NB4 (cell line): ENCODE measurements at regions not wholly inside any gene's neighbourhood (a gene's known extent, or its start where the extent isn't known, plus 50 kb on each side); places are given as distances from the start of the nearest gene placed in this dataset.

Experiments used
- DNase-seq: peaks from one replicate; pipeline ENCODE4 v3.0.0; 2010; ENCODE audit warnings: low read depth
- H3K4me3 ChIP-seq: one replicate; pipeline ENCODE4 v1.5.1; 2011; ENCODE audit warnings: mild to moderate bottlenecking, low read depth, low read length, moderate library complexity
- CTCF ChIP-seq: IDR thresholded peaks from one replicate; pipeline ENCODE4 v1.5.1; 2012; ENCODE audit warnings: low read depth, low read length
- MAX ChIP-seq: IDR thresholded peaks from 2 replicates; pipeline ENCODE4 v1.6.1; 2011; ENCODE audit warnings: low read depth, low read length
- MYC ChIP-seq: IDR thresholded peaks from 2 replicates; pipeline ENCODE4 v1.6.1; 2011; ENCODE audit warnings: low read depth, low read length
- POLR2A ChIP-seq: IDR thresholded peaks from 2 replicates; pipeline ENCODE4 v1.6.1; 2011; ENCODE audit warnings: mild to moderate bottlenecking; ENCODE audit not compliant: insufficient read length; ENCODE audit errors: extremely low read depth

GRCh38 chr13:57988276-57988675 is 356.7 kb downstream of the PCDH17 start:
- TF ChIP-seq MAX, result no peak
- TF ChIP-seq CTCF, result no peak
- no peak for TF ChIP-seq MYC
- no peak for TF ChIP-seq POLR2A
- no peak for DNase-seq
- no peak overlapping the region for H3K4me3 ChIP-seq

GRCh38 chr13:57991041-57991440 is 359.5 kb downstream of the PCDH17 start:
- H3K4me3 ChIP-seq, result no peak overlapping the region
- DNase-seq, result no peak
- TF ChIP-seq MAX, result no peak
- TF ChIP-seq POLR2A, result no peak
- no peak for TF ChIP-seq MYC
- no peak for TF ChIP-seq CTCF

- no peak overlapping the region for H3K4me3 ChIP-seq
- no peak for DNase-seq
- TF ChIP-seq POLR2A, result no peak
- no peak for TF ChIP-seq MYC
- TF ChIP-seq MAX, result no peak
- no peak for TF ChIP-seq CTCF
These were observed 360.9 kb downstream of the PCDH17 start for GRCh38 chr13:57992416-57992815.

- DNase-seq, result peak; percentile 30
- no peak overlapping the region for H3K4me3 ChIP-seq
- TF ChIP-seq POLR2A (no peak), CTCF (no peak), MYC (no peak), MAX (no peak)
These were observed 365.2 kb downstream of the PCDH17 start for GRCh38 chr13:57996717-57997116.

- no peak for DNase-seq
- TF ChIP-seq MAX, result no peak
- TF ChIP-seq POLR2A, result no peak
- no peak for TF ChIP-seq MYC
- TF ChIP-seq CTCF, result no peak
- H3K4me3 ChIP-seq, result no peak overlapping the region
These were observed 373.2 kb downstream of the PCDH17 start for GRCh38 chr13:58004751-58005150.

GRCh38 chr13:58018020-58018419 is 386.5 kb downstream of the PCDH17 start:
- TF ChIP-seq POLR2A (no peak), MYC (no peak), MAX (no peak), CTCF (no peak)
- no peak overlapping the region for H3K4me3 ChIP-seq
- DNase-seq, result no peak
